Loucy (cell line): ENCODE measurements at regions not wholly inside any gene's neighbourhood (a gene's known extent, or its start where the extent isn't known, plus 50 kb on each side); places are given as distances from the start of the nearest gene placed in this dataset.

Experiments
- EZH2phosphoT487 ChIP-seq: fragments of 200-600 bp; IDR thresholded peaks from 2 replicates; pipeline ENCODE4 v1.6.1; 2018; ENCODE audit warnings: antibody characterized with exemption, mild to moderate bottlenecking, moderate library complexity, borderline replicate concordance
- TF ChIP-seq, protein P1 (sequence below): fragments of 200-600 bp; sonication (generic); conservative IDR thresholded peaks from 2 replicates; pipeline ENCODE4 v1.5.1; 2014; ENCODE audit warnings: mild to moderate bottlenecking, antibody characterized with exemption, low read length

DNA sequence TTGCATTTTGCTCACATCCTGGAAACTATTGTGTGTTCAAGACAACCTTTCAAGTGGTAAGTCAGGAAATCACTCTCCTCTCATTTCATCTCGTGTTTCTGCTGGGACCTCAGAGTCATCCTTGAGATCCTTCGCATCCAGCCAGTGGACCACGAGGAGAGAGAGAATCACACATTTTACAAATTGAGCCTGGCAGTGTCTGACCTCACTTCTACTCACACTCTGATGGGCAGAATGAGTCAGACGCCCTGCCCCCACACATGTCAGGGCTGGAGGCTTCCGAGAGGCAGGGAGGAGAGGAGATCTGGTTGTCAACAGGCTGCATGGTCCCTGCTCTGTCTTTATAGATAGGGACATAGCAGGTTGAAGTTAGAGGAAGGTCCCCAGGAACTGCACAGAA, 509.7 kb downstream of the AJAP1 start:
- TF ChIP-seq, protein P1, sequence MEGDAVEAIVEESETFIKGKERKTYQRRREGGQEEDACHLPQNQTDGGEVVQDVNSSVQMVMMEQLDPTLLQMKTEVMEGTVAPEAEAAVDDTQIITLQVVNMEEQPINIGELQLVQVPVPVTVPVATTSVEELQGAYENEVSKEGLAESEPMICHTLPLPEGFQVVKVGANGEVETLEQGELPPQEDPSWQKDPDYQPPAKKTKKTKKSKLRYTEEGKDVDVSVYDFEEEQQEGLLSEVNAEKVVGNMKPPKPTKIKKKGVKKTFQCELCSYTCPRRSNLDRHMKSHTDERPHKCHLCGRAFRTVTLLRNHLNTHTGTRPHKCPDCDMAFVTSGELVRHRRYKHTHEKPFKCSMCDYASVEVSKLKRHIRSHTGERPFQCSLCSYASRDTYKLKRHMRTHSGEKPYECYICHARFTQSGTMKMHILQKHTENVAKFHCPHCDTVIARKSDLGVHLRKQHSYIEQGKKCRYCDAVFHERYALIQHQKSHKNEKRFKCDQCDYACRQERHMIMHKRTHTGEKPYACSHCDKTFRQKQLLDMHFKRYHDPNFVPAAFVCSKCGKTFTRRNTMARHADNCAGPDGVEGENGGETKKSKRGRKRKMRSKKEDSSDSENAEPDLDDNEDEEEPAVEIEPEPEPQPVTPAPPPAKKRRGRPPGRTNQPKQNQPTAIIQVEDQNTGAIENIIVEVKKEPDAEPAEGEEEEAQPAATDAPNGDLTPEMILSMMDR: no peak
- no peak for TF ChIP-seq EZH2phosphoT487
